ENCODE measurements at regions not wholly inside any gene's neighbourhood (a gene's known extent, or its start where the extent isn't known, plus 50 kb on each side); places are given as distances from the start of the nearest gene placed in this dataset.
"Not testable (repeated sequence)": the region's sequence is repeated elsewhere in the genome, so short reads cannot be mapped to it uniquely, and the experiment has no call there.

- no peak for DNase-seq (ENCODE audit: low read depth)
Measured at GRCh38 chr6:99668036-99668705, 61.5 kb downstream of the PRDM13 start.

- DNase-seq (ENCODE audit: low read depth), result no peak
Measured at GRCh38 chr6:99689916-99690685, 83.5 kb downstream of the PRDM13 start.

- DNase-seq (ENCODE audit: low read depth), result not testable (repeated sequence)
Measured at GRCh38 chr6:99702287-99702686, 95.7 kb downstream of the PRDM13 start.

GRCh38 chr6:99709062-99709461 lies 102.4 kb downstream of the PRDM13 start:
- no peak for DNase-seq (ENCODE audit: low read depth)

- DNase-seq (ENCODE audit: low read depth), result no peak
Measured at GRCh38 chr6:99711302-99711701, 104.7 kb downstream of the PRDM13 start.

- DNase-seq (ENCODE audit: low read depth), result no peak
Measured at GRCh38 chr6:99711925-99712324, 105.3 kb downstream of the PRDM13 start.

- no peak for DNase-seq (ENCODE audit: low read depth)
Measured at GRCh38 chr6:99712519-99712918, 105.9 kb downstream of the PRDM13 start.

- DNase-seq (ENCODE audit: low read depth), result not testable (repeated sequence)
Measured at GRCh38 chr6:99722043-99722442, 115.4 kb downstream of the PRDM13 start.

GRCh38 chr6:99730237-99730636 lies 123.6 kb downstream of the PRDM13 start:
- not testable (repeated sequence) for DNase-seq (ENCODE audit: low read depth)

GRCh38 chr6:99736302-99736701 lies 129.7 kb downstream of the PRDM13 start:
- no peak for DNase-seq (ENCODE audit: low read depth)

GRCh38 chr6:99739526-99739925 lies 132.9 kb downstream of the PRDM13 start:
- no peak for DNase-seq (ENCODE audit: low read depth)

GRCh38 chr6:99741092-99741491 lies 134.5 kb downstream of the PRDM13 start:
- DNase-seq (ENCODE audit: low read depth), result no peak

- DNase-seq (ENCODE audit: low read depth), result no peak
Measured at GRCh38 chr6:99743647-99744046, 137.0 kb downstream of the PRDM13 start.

GRCh38 chr6:99745651-99746050 lies 139.0 kb downstream of the PRDM13 start:
- DNase-seq (ENCODE audit: low read depth), result peak; percentile 9

- peak; percentile 60 for DNase-seq (ENCODE audit: low read depth)
Measured at GRCh38 chr6:99746261-99746895, 139.7 kb downstream of the PRDM13 start.

GRCh38 chr6:99761711-99762110 lies 155.1 kb downstream of the PRDM13 start:
- no peak for DNase-seq (ENCODE audit: low read depth)

- no peak for DNase-seq (ENCODE audit: low read depth)
Measured at GRCh38 chr6:99768166-99768565, 161.5 kb downstream of the PRDM13 start.

GRCh38 chr6:99779631-99780555 lies 173.3 kb downstream of the PRDM13 start:
- no peak for DNase-seq (ENCODE audit: low read depth)

- DNase-seq (ENCODE audit: low read depth), result no peak
Measured at GRCh38 chr6:99780556-99780885, 173.9 kb downstream of the PRDM13 start.

- no peak for DNase-seq (ENCODE audit: low read depth)
Measured at GRCh38 chr6:99789767-99790166, 183.1 kb downstream of the PRDM13 start.

GRCh38 chr6:99790679-99791078 lies 184.0 kb downstream of the PRDM13 start:
- no peak for DNase-seq (ENCODE audit: low read depth)

- DNase-seq (ENCODE audit: low read depth), result no peak
Measured at GRCh38 chr6:99801805-99802204, 192.2 kb downstream of the MCHR2 start.

All from Daoy (cell line).